Testis (tissue), 2 donors: ENCODE measurements at regions not wholly inside any gene's neighbourhood (a gene's known extent, or its start where the extent isn't known, plus 50 kb on each side); places are given as distances from the start of the nearest gene placed in this dataset.

Source experiments
- POLR2A ChIP-seq: fragments of 450-650 bp; IDR thresholded peaks from one replicate; pipeline ENCODE4 v1.6.1; 2017; ENCODE audit warnings: antibody characterized with exemption, mild to moderate bottlenecking, moderate library complexity
- TF ChIP-seq, protein P1 (sequence below), 3 experiments: fragments of 450-650 bp in 2 of 3; fragments of 200-600 bp in 1 of 3; sonication (generic) in 1 of 3; IDR thresholded peaks; one replicate each; pipeline ENCODE4 v1.5.1; 2016 to 2019; ENCODE audit warnings: antibody characterized with exemption in 3 of 3, mild to moderate bottlenecking in 2 of 3, moderate library complexity in 1 of 3

DNA sequence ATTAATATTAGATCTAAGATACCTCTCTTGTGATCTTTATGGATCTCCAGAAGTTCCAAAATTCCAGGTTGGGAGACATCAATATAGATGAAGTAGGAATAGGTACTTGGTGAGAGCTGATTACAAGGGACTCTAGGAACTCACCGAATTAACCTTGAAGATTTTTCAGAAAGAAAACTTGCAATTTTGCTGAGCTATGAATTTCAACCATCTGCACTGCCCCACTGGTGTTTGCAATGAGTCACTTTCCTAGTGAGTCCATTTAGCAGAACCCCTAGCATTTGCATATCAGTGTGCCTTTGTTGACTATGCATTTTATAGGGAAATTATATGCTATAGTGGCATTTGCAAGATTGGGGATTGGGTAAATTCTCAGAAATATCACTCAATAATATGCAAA is 122.0 kb downstream of the CTNND1 start:
- TF ChIP-seq, protein P1, sequence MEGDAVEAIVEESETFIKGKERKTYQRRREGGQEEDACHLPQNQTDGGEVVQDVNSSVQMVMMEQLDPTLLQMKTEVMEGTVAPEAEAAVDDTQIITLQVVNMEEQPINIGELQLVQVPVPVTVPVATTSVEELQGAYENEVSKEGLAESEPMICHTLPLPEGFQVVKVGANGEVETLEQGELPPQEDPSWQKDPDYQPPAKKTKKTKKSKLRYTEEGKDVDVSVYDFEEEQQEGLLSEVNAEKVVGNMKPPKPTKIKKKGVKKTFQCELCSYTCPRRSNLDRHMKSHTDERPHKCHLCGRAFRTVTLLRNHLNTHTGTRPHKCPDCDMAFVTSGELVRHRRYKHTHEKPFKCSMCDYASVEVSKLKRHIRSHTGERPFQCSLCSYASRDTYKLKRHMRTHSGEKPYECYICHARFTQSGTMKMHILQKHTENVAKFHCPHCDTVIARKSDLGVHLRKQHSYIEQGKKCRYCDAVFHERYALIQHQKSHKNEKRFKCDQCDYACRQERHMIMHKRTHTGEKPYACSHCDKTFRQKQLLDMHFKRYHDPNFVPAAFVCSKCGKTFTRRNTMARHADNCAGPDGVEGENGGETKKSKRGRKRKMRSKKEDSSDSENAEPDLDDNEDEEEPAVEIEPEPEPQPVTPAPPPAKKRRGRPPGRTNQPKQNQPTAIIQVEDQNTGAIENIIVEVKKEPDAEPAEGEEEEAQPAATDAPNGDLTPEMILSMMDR (IDR thresholded peaks at IDR 0.05): no peak
- no peak for TF ChIP-seq POLR2A
